Liver (tissue), 8 donors: ENCODE measurements at regions not wholly inside any gene's neighbourhood (a gene's known extent, or its start where the extent isn't known, plus 50 kb on each side); places are given as distances from the start of the nearest gene placed in this dataset.

Source experiments
- DNase-seq: peaks from one replicate; pipeline ENCODE4 v3.0.0-alpha.2; 2017; ENCODE audit warnings: low spot score
- H3K27ac ChIP-seq, 2 donors: one replicate each; pipeline ENCODE4 v1.7.0; 2013; ENCODE audit warnings: inconsistent platforms in 2 of 2, low read length in 2 of 2, control low read depth in 1 of 2, low read depth in 1 of 2, mild to moderate bottlenecking in 1 of 2
- H3K27me3 ChIP-seq, 4 donors: one replicate each; pipeline versions ENCODE4 v1.6.1 to v1.7.0; 2013; ENCODE audit warnings: low read length in 3 of 4, inconsistent platforms in 1 of 4, mild to moderate bottlenecking in 1 of 4, moderate library complexity in 1 of 4; ENCODE audit not compliant: control insufficient read depth in 4 of 4, insufficient read depth in 4 of 4
- H3K36me3 ChIP-seq, 4 donors: one replicate each; pipeline versions ENCODE4 v1.6.1 to v1.7.0; 2013; ENCODE audit warnings: low read length in 3 of 4, mild to moderate bottlenecking in 3 of 4, low read depth in 1 of 4, moderate library complexity in 1 of 4; ENCODE audit not compliant: control insufficient read depth in 4 of 4, insufficient read depth in 3 of 4
- H3K4me1 ChIP-seq, 4 donors: one replicate each; pipeline versions ENCODE4 v1.6.1 to v1.7.0; 2013; ENCODE audit warnings: low read length in 3 of 4, mild to moderate bottlenecking in 3 of 4, moderate library complexity in 1 of 4; ENCODE audit not compliant: control insufficient read depth in 4 of 4, insufficient read depth in 4 of 4
- H3K4me3 ChIP-seq, 3 donors: one replicate each; pipeline versions ENCODE4 v1.6.1 to v1.7.0; 2013; ENCODE audit warnings: low read length in 3 of 3, control low read depth in 1 of 3, low read depth in 1 of 3, mild to moderate bottlenecking in 1 of 3
- H3K9ac ChIP-seq, 2 donors: one replicate each; pipeline ENCODE4 v1.7.0; 2013; ENCODE audit warnings: low read length in 2 of 2, mild to moderate bottlenecking in 2 of 2, moderate library complexity in 2 of 2, control low read depth in 1 of 2, low read depth in 1 of 2
- H3K9me3 ChIP-seq, 4 donors: one replicate each; pipeline versions ENCODE4 v1.6.1 to v1.7.0; 2013; ENCODE audit warnings: low read length in 3 of 4; ENCODE audit not compliant: control insufficient read depth in 4 of 4
- ATF3 ChIP-seq: IDR thresholded peaks from 2 replicates; pipeline ENCODE4 v1.6.1; 2016; ENCODE audit warnings: antibody characterized with exemption
- CTCF ChIP-seq: fragments of 150-350 bp; IDR thresholded peaks from 2 replicates; pipeline ENCODE4 v1.5.1; 2017; ENCODE audit warnings: improper control_type of control experiment, low read depth, low read length; ENCODE audit not compliant: missing input control
- EGR1 ChIP-seq, 2 donors: IDR thresholded peaks; 2 replicates each; pipeline ENCODE4 v1.6.1; 2016 to 2018; ENCODE audit warnings: antibody characterized with exemption in 2 of 2, low read depth in 2 of 2
- FOXA1 ChIP-seq: IDR thresholded peaks from 2 replicates; pipeline ENCODE4 v1.6.1; 2016; ENCODE audit warnings: antibody characterized with exemption
- FOXA2 ChIP-seq: IDR thresholded peaks from 2 replicates; pipeline ENCODE4 v1.6.1; 2016; ENCODE audit warnings: antibody characterized with exemption
- GABPA ChIP-seq, 2 donors: IDR thresholded peaks in 1 of 2; conservative IDR thresholded peaks in 1 of 2; 2 replicates each; pipeline ENCODE4 v1.6.1; 2016; ENCODE audit warnings: antibody characterized with exemption in 2 of 2, mild to moderate bottlenecking in 1 of 2, moderate library complexity in 1 of 2
- HNF4A ChIP-seq, 2 donors: conservative IDR thresholded peaks; 2 replicates each; pipeline ENCODE4 v1.6.1; 2016; ENCODE audit warnings: antibody characterized with exemption in 2 of 2, mild to moderate bottlenecking in 2 of 2
- HNF4G ChIP-seq: IDR thresholded peaks from 2 replicates; pipeline ENCODE4 v1.6.1; 2016; ENCODE audit warnings: antibody characterized with exemption
- JUND ChIP-seq, 2 donors: IDR thresholded peaks; 2 replicates each; pipeline ENCODE4 v1.6.1; 2016; ENCODE audit warnings: antibody characterized with exemption in 2 of 2
- MAX ChIP-seq: IDR thresholded peaks from 2 replicates; pipeline ENCODE4 v1.6.1; 2016; ENCODE audit warnings: antibody characterized with exemption
- NR2F2 ChIP-seq: IDR thresholded peaks from 2 replicates; pipeline ENCODE4 v1.6.1; 2016; ENCODE audit warnings: antibody characterized with exemption
- RAD21 ChIP-seq, 2 donors: IDR thresholded peaks; 2 replicates each; pipeline ENCODE4 v1.6.1; 2016; ENCODE audit warnings: antibody characterized with exemption in 2 of 2, mild to moderate bottlenecking in 2 of 2
- REST ChIP-seq: IDR thresholded peaks from 2 replicates; pipeline ENCODE4 v1.6.1; 2016; ENCODE audit warnings: antibody characterized with exemption, mild to moderate bottlenecking
- RXRA ChIP-seq, 2 donors: IDR thresholded peaks; 2 replicates each; pipeline ENCODE4 v1.6.1; 2017 to 2018; ENCODE audit warnings: antibody characterized with exemption in 2 of 2, mild to moderate bottlenecking in 1 of 2
- SP1 ChIP-seq: IDR thresholded peaks from 2 replicates; pipeline ENCODE4 v1.6.1; 2018; ENCODE audit warnings: antibody characterized with exemption, mild to moderate bottlenecking
- TAF1 ChIP-seq: conservative IDR thresholded peaks from 2 replicates; pipeline ENCODE4 v1.6.1; 2016; ENCODE audit warnings: antibody characterized with exemption, mild to moderate bottlenecking
- YY1 ChIP-seq: IDR thresholded peaks from 2 replicates; pipeline ENCODE4 v1.6.1; 2016; ENCODE audit warnings: antibody characterized with exemption, mild to moderate bottlenecking
- WGBS: extraction: QIAGEN DNeasy Blood & Tissue Kit; methylation state at CpG from one replicate; pipeline ENCODE4 v1.1.7; 2013; 5-methylcytosine and 5-hydroxymethylcytosine counted together
- donor health status: healthy.
- donor health status: healthy.
- donor health status: healthy.
- donor health status: healthy.
- donor health status: healthy.

GRCh38 chr15:38899300-38899699 is 334.7 kb upstream of the RASGRP1 start:
- Histone ChIP-seq H3K4me3 (no peak overlapping the region), H3K36me3 (no peaks in the 10 kb centered on the region), H3K27ac (no peak overlapping the region), H3K9me3 (no peaks in the 10 kb centered on the region), H3K4me1 (no peaks in the 10 kb centered on the region), H3K27me3 (no peaks in the 10 kb centered on the region), H3K9ac (no peak overlapping the region)
- no peak for TF ChIP-seq GABPA (IDR thresholded peaks at IDR 0.05 in 1 of 2, conservative IDR thresholded peaks at IDR 0.05 in 1 of 2)
- TF ChIP-seq RXRA (IDR thresholded peaks at IDR 0.05), result no peak
- no peak for TF ChIP-seq RAD21 (IDR thresholded peaks at IDR 0.05)
- TF ChIP-seq YY1, result no peak
- no peak for TF ChIP-seq ATF3
- TF ChIP-seq TAF1, result no peak
- TF ChIP-seq REST, result no peak
- TF ChIP-seq HNF4G, result no peak
- no peak for TF ChIP-seq FOXA2
- no peak for TF ChIP-seq EGR1 (IDR thresholded peaks at IDR 0.05; ENCODE audit: low read depth in 2 of 2)
- no peak for TF ChIP-seq NR2F2
- no peak for TF ChIP-seq HNF4A (conservative IDR thresholded peaks at IDR 0.05)
- TF ChIP-seq CTCF, result no peak
- no peak for TF ChIP-seq MAX
- no peak for TF ChIP-seq JUND (IDR thresholded peaks at IDR 0.05)
- no peak for TF ChIP-seq SP1
- TF ChIP-seq FOXA1, result no peak
- WGBS, result 90% methylated on average over 2 of the region's 2 CpGs
- no peak for DNase-seq

GRCh38 chr15:38904298-38904697 is 339.7 kb upstream of the RASGRP1 start:
- H3K9ac ChIP-seq, result no peak overlapping the region
- no peaks in the 10 kb centered on the region for H3K36me3 ChIP-seq
- H3K27ac ChIP-seq, result no peak overlapping the region
- H3K4me1 ChIP-seq, result no peaks in the 10 kb centered on the region
- no peak for DNase-seq
- no peak overlapping the region for H3K4me3 ChIP-seq
- H3K27me3 ChIP-seq, result no peaks in the 10 kb centered on the region
- no peak for TF ChIP-seq MAX
- TF ChIP-seq RXRA (IDR thresholded peaks at IDR 0.05), result no peak
- TF ChIP-seq NR2F2, result no peak
- no peak for TF ChIP-seq ATF3
- no peak for TF ChIP-seq REST
- no peak for TF ChIP-seq FOXA1
- TF ChIP-seq GABPA (IDR thresholded peaks at IDR 0.05 in 1 of 2, conservative IDR thresholded peaks at IDR 0.05 in 1 of 2), result no peak
- TF ChIP-seq EGR1 (IDR thresholded peaks at IDR 0.05; ENCODE audit: low read depth in 2 of 2), result no peak
- TF ChIP-seq HNF4G, result no peak
- H3K9me3 ChIP-seq, result peaks cover 0 to 3% (median 0%) of the 10 kb centered on the region in 4 donors
- WGBS, result 79% methylated on average over 4 of the region's 4 CpGs
